ENCODE measurements at regions not wholly inside any gene's neighbourhood (a gene's known extent, or its start where the extent isn't known, plus 50 kb on each side); places are given as distances from the start of the nearest gene placed in this dataset.

DNA sequence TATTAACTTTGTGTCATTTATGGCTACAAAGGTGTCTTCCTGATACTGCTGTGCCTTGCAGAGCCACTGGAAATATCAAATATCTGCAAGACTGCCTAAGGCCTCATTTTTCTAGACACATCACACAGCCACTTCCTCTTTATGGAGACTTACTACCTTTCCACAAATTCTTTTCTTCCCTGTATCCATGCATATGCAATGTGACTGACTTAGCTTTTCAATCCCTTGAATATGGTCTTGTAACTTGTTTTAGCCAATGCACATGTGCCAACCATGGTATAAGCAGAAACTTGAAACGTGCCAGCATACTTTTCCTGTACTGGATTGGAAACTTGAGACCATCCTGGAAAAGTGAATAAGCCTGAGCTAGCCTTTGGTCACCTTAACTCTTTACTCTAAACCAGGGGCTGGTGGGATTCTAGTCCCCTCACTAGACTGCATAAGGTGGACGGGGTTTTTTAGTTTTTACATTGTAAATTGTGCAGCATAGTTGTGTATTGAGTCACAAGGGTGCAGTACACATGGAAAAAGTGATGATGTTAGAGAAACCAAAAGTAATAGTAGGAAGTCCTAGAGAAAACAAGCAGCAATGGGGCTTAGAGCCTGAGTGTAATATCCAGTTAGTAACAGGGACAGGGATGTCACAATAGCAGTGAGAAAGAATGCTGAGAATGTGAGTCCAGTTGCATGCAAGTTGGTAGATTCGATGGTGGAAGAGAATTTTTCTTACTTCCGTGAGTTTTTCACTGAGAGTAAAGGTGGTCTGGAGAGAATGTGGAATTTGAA, 879.5 kb downstream of the SORCS1 start:
- dilution Hi-C loops (cut with MboI; ENCODE audit: extremely low pct_ligation_motif_present, low sequenced_read_pairs), result no loop called here
- no peak overlapping the region for H3K4me2 ChIP-seq (ENCODE audit: control insufficient read depth, extremely low read depth, insufficient read depth, low read depth, low read length)

DNA sequence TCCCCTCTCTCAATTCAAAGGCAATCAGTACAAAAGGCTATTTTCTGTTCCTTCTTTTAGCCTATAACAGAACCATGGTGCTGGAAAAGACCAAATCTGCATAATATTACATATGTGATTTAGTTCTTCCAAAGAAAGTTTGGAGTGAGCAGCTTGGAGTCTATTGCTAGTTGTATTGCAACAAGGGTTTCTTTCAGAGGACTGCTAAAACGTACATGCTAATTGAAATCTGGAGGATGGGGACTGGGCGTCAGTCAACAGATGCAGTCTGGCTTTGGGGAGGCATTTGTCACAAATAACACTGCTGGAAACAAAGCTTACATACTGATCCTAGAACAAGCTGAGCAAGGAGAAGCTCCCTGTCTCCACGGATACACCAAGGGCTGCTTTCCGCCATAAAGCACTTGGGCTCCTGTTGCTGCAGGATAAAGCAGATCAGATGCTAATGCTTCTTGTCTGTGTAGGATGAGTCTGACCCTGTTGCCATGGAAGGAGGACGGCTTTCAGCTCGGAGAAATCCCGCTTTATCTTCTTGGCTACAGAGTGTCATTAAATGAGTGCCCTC, 883.5 kb downstream of the SORCS1 start:
- dilution Hi-C loops (cut with MboI; ENCODE audit: extremely low pct_ligation_motif_present, low sequenced_read_pairs), result no loop called here
- H2AFZ ChIP-seq (ENCODE audit: control insufficient read depth, low read length), result no peak overlapping the region
- no peak overlapping the region for H3K27ac ChIP-seq (ENCODE audit: control insufficient read depth, insufficient read depth, low read length)
- FAIRE-seq (no peak), DNase-seq (ENCODE audit: low read depth, low spot score) (no peak)
- H4K20me1 ChIP-seq (ENCODE audit: control insufficient read depth, extremely low read depth, insufficient read depth, low read length), result no peaks in the 10 kb centered on the region
- no peak overlapping the region for H3K4me2 ChIP-seq (ENCODE audit: control insufficient read depth, extremely low read depth, insufficient read depth, low read depth, low read length)
- no peaks in the 10 kb centered on the region for H3K79me2 ChIP-seq (ENCODE audit: control insufficient read depth, insufficient read depth, low read length)
- TF ChIP-seq, protein P1, sequence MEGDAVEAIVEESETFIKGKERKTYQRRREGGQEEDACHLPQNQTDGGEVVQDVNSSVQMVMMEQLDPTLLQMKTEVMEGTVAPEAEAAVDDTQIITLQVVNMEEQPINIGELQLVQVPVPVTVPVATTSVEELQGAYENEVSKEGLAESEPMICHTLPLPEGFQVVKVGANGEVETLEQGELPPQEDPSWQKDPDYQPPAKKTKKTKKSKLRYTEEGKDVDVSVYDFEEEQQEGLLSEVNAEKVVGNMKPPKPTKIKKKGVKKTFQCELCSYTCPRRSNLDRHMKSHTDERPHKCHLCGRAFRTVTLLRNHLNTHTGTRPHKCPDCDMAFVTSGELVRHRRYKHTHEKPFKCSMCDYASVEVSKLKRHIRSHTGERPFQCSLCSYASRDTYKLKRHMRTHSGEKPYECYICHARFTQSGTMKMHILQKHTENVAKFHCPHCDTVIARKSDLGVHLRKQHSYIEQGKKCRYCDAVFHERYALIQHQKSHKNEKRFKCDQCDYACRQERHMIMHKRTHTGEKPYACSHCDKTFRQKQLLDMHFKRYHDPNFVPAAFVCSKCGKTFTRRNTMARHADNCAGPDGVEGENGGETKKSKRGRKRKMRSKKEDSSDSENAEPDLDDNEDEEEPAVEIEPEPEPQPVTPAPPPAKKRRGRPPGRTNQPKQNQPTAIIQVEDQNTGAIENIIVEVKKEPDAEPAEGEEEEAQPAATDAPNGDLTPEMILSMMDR (optimal IDR thresholded peaks at IDR 0.05 in 1 of 3, IDR thresholded peaks at IDR 0.05 in 1 of 3, conservative IDR thresholded peaks at IDR 0.05 in 1 of 3; ENCODE audit: extremely low read depth in 1 of 3, insufficient read depth in 2 of 3, low read length in 3 of 3), result no peak
- TF ChIP-seq EZH2 (IDR thresholded peaks at IDR 0.05; ENCODE audit: low read length), result no peak
- no peaks in the 10 kb centered on the region for H3K27me3 ChIP-seq (ENCODE audit: control insufficient read depth, extremely low read depth, insufficient read depth, low read length)
- H3K4me3 ChIP-seq (ENCODE audit: control insufficient read depth in 2 of 3, extremely low read depth in 1 of 3, insufficient read depth in 2 of 3, low read depth in 1 of 3, low read length in 3 of 3), result no peak overlapping the region
- H3K9me1 ChIP-seq (ENCODE audit: control insufficient read depth, extremely low read depth, insufficient read depth, low read length), result no peaks in the 10 kb centered on the region
- H3K4me1 ChIP-seq (ENCODE audit: control insufficient read depth, extremely low read depth, insufficient read depth, low read length), result no peaks in the 10 kb centered on the region
- no peak overlapping the region for H3K9ac ChIP-seq (ENCODE audit: control insufficient read depth, extremely low read depth, insufficient read depth, low read length)
- no peaks in the 10 kb centered on the region for H3K9me3 ChIP-seq (ENCODE audit: control insufficient read depth, low read depth, low read length)
- H3K36me3 ChIP-seq (ENCODE audit: control insufficient read depth in 2 of 2, extremely low read depth in 1 of 2, insufficient read depth in 2 of 2, low read length in 2 of 2), result no peaks in the 10 kb centered on the region

More for the DNA sequence above, 879.5 kb downstream of the SORCS1 start:
- Histone ChIP-seq H3K9me3 (ENCODE audit: control insufficient read depth, low read depth, low read length) (no peaks in the 10 kb centered on the region), H3K27ac (ENCODE audit: control insufficient read depth, insufficient read depth, low read length) (no peak overlapping the region), H4K20me1 (ENCODE audit: control insufficient read depth, extremely low read depth, insufficient read depth, low read length) (no peaks in the 10 kb centered on the region), H3K9ac (ENCODE audit: control insufficient read depth, extremely low read depth, insufficient read depth, low read length) (no peak overlapping the region), H3K27me3 (ENCODE audit: control insufficient read depth, extremely low read depth, insufficient read depth, low read length) (no peaks in the 10 kb centered on the region), H3K36me3 (ENCODE audit: control insufficient read depth in 2 of 2, extremely low read depth in 1 of 2, insufficient read depth in 2 of 2, low read length in 2 of 2) (no peaks in the 10 kb centered on the region), H3K9me1 (ENCODE audit: control insufficient read depth, extremely low read depth, insufficient read depth, low read length) (no peaks in the 10 kb centered on the region), H3K79me2 (ENCODE audit: control insufficient read depth, insufficient read depth, low read length) (no peaks in the 10 kb centered on the region), H2AFZ (ENCODE audit: control insufficient read depth, low read length) (no peak overlapping the region), H3K4me3 (ENCODE audit: control insufficient read depth in 2 of 3, extremely low read depth in 1 of 3, insufficient read depth in 2 of 3, low read depth in 1 of 3, low read length in 3 of 3) (no peak overlapping the region), H3K4me1 (ENCODE audit: control insufficient read depth, extremely low read depth, insufficient read depth, low read length) (no peaks in the 10 kb centered on the region)
- FAIRE-seq (no peak), DNase-seq (ENCODE audit: low read depth, low spot score) (no peak)
- TF ChIP-seq, protein P1 (optimal IDR thresholded peaks at IDR 0.05 in 1 of 3, IDR thresholded peaks at IDR 0.05 in 1 of 3, conservative IDR thresholded peaks at IDR 0.05 in 1 of 3; ENCODE audit: extremely low read depth in 1 of 3, insufficient read depth in 2 of 3, low read length in 3 of 3), result no peak

Measured in keratinocyte (primary cell).